ENCODE measurements at regions not wholly inside any gene's neighbourhood (a gene's known extent, or its start where the extent isn't known, plus 50 kb on each side); places are given as distances from the start of the nearest gene placed in this dataset.

DNA sequence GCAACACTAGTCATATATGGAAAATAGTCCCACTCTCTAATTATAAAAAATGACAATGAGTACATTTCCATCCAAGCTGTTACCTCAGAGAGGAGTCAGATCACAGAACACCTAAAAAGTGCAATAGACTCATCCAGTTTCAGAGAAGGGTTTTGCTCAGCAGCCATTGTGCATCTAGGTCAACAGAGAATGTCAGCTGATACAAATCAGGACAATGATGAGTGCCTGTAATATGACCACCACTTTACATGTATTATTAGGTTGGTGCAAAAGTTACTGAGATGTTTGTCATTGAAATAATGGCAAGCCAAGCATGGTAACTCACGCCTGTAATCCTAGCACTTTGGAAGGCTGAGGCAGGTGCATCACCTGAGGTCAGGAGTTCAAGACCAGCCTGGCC is 164.1 kb upstream of the TTC29 start:
- TF ChIP-seq, protein P1, sequence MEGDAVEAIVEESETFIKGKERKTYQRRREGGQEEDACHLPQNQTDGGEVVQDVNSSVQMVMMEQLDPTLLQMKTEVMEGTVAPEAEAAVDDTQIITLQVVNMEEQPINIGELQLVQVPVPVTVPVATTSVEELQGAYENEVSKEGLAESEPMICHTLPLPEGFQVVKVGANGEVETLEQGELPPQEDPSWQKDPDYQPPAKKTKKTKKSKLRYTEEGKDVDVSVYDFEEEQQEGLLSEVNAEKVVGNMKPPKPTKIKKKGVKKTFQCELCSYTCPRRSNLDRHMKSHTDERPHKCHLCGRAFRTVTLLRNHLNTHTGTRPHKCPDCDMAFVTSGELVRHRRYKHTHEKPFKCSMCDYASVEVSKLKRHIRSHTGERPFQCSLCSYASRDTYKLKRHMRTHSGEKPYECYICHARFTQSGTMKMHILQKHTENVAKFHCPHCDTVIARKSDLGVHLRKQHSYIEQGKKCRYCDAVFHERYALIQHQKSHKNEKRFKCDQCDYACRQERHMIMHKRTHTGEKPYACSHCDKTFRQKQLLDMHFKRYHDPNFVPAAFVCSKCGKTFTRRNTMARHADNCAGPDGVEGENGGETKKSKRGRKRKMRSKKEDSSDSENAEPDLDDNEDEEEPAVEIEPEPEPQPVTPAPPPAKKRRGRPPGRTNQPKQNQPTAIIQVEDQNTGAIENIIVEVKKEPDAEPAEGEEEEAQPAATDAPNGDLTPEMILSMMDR (IDR thresholded peaks at IDR 0.05; ENCODE audit: low read depth, low read length), result no peak
- TF ChIP-seq POLR2A (IDR thresholded peaks at IDR 0.05; ENCODE audit: extremely low read depth, insufficient read length), result no peak
- TF ChIP-seq, protein P2, sequence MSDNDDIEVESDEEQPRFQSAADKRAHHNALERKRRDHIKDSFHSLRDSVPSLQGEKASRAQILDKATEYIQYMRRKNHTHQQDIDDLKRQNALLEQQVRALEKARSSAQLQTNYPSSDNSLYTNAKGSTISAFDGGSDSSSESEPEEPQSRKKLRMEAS (IDR thresholded peaks at IDR 0.05; ENCODE audit: low read depth, low read length), result no peak
